HepG2 (cell line): ENCODE measurements at regions not wholly inside any gene's neighbourhood (a gene's known extent, or its start where the extent isn't known, plus 50 kb on each side); places are given as distances from the start of the nearest gene placed in this dataset.

Source experiments
- CBX5 ChIP-seq: sonication (generic); formaldehyde crosslinking; IDR thresholded peaks from 2 replicates; pipeline ENCODE4 v1.4.0; 2020; ENCODE audit warnings: missing genetic modification reagents, borderline replicate concordance
- CCAR2 ChIP-seq: fragments of 200-400 bp; formaldehyde crosslinking; optimal IDR thresholded peaks from 2 replicates; pipeline ENCODE3; 2018; ENCODE audit warnings: low read depth, mild to moderate bottlenecking, low read length, moderate library complexity
- CREBL2 ChIP-seq: sonication (generic); formaldehyde crosslinking; IDR thresholded peaks from 2 replicates; pipeline ENCODE4 v1.8.1; 2023; ENCODE audit warnings: missing genetic modification reagents, mild to moderate bottlenecking, borderline replicate concordance
- FOXJ3 ChIP-seq: sonication (generic); formaldehyde crosslinking; IDR thresholded peaks from 2 replicates; pipeline ENCODE4 v1.4.0; 2020; ENCODE audit warnings: missing genetic modification reagents, mild to moderate bottlenecking, borderline replicate concordance
- FOXP1 ChIP-seq, 2 experiments: fragments of 450-650 bp in 1 of 2; IDR thresholded peaks; 2 replicates each; pipeline ENCODE4 v1.6.1; 2017 to 2018; ENCODE audit warnings: antibody characterized with exemption in 1 of 2
- FOXP4 ChIP-seq: sonication (generic); formaldehyde crosslinking; IDR thresholded peaks from 2 replicates; pipeline ENCODE4 v1.4.0; 2020; ENCODE audit warnings: missing genetic modification reagents
- HCFC1 ChIP-seq: fragments of 150-350 bp; IDR thresholded peaks from 2 replicates; pipeline ENCODE4 v1.6.1; 2014; ENCODE audit warnings: low read depth, low read length
- HDAC1 ChIP-seq: sonication (generic); formaldehyde crosslinking; IDR thresholded peaks from 2 replicates; pipeline ENCODE4 v1.5.1; 2020; ENCODE audit warnings: mild to moderate bottlenecking, missing genetic modification reagents
- HNF4A ChIP-seq: sonication (generic); formaldehyde crosslinking; IDR thresholded peaks from 2 replicates; pipeline ENCODE4 v1.4.0; 2020; ENCODE audit warnings: missing genetic modification reagents
- HOXA9 ChIP-seq: sonication (generic); formaldehyde crosslinking; IDR thresholded peaks from 2 replicates; pipeline ENCODE4 v1.8.1; 2022; ENCODE audit warnings: missing genetic modification reagents, mild to moderate bottlenecking, moderate library complexity, borderline replicate concordance
- KDM4B ChIP-seq: sonication (generic); formaldehyde crosslinking; IDR thresholded peaks from 2 replicates; pipeline ENCODE4 v1.4.0; 2020; ENCODE audit warnings: missing genetic modification reagents
- NCOA2 ChIP-seq: sonication (generic); formaldehyde crosslinking; IDR thresholded peaks from 2 replicates; pipeline ENCODE4 v1.8.0; 2022; ENCODE audit warnings: inconsistent platforms
- NKX3-1 ChIP-seq: sonication (generic); formaldehyde crosslinking; IDR thresholded peaks from 2 replicates; pipeline ENCODE4 v1.5.0; 2020; ENCODE audit warnings: missing genetic modification reagents
- NR2F1 ChIP-seq, 2 experiments: fragments of 450-650 bp in 1 of 2; formaldehyde crosslinking in 1 of 2; IDR thresholded peaks; 2 replicates each; pipeline versions ENCODE4 v1.5.0 to v1.6.1; 2016 to 2020; ENCODE audit warnings: mild to moderate bottlenecking in 1 of 2, missing compliant biosample characterization in 1 of 2, missing genetic modification reagents in 1 of 2, moderate library complexity in 1 of 2
- PBX3 ChIP-seq: sonication (generic); formaldehyde crosslinking; IDR thresholded peaks from 2 replicates; pipeline ENCODE4 v1.8.1; 2023; ENCODE audit warnings: missing genetic modification reagents, inconsistent platforms, borderline replicate concordance
- PHF20 ChIP-seq: sonication (generic); formaldehyde crosslinking; IDR thresholded peaks from 2 replicates; pipeline ENCODE4 v1.5.0; 2020; ENCODE audit warnings: mild to moderate bottlenecking, missing genetic modification reagents
- PRMT3 ChIP-seq: sonication (generic); formaldehyde crosslinking; IDR thresholded peaks from 2 replicates; pipeline ENCODE4 v1.8.1; 2022; ENCODE audit warnings: low read depth, mild to moderate bottlenecking, moderate library complexity, missing genetic modification reagents, borderline replicate concordance
- SKI ChIP-seq: fragments of 450-650 bp; IDR thresholded peaks from one replicate; pipeline ENCODE4 v1.6.1; 2018; ENCODE audit warnings: mild to moderate bottlenecking; ENCODE audit not compliant: partially characterized antibody
- SMAD9 ChIP-seq: sonication (generic); formaldehyde crosslinking; IDR thresholded peaks from 2 replicates; pipeline ENCODE4 v1.5.1; 2020; ENCODE audit warnings: mild to moderate bottlenecking, missing genetic modification reagents
- SRF ChIP-seq: IDR thresholded peaks from 2 replicates; pipeline ENCODE4 v1.6.1; 2011; ENCODE audit warnings: mild to moderate bottlenecking, low read depth, low read length, moderate library complexity
- ZNF143 ChIP-seq: sonication (generic); formaldehyde crosslinking; IDR thresholded peaks from 2 replicates; pipeline ENCODE4 v1.4.0; 2020; ENCODE audit warnings: missing genetic modification reagents
- ZNF747 ChIP-seq: sonication (generic); formaldehyde crosslinking; IDR thresholded peaks from 2 replicates; pipeline ENCODE4 v1.8.1; 2023; ENCODE audit warnings: missing genetic modification reagents, mild to moderate bottlenecking, borderline replicate concordance
- TF ChIP-seq, protein P1 (sequence below): sonication (generic); formaldehyde crosslinking; IDR thresholded peaks from 2 replicates; pipeline ENCODE4 v1.5.0; 2020; ENCODE audit warnings: missing genetic modification reagents
- TF ChIP-seq, protein P2 (sequence below): sonication (generic); formaldehyde crosslinking; IDR thresholded peaks from 2 replicates; pipeline ENCODE4 v1.4.0; 2020; ENCODE audit warnings: missing genetic modification reagents
- TF ChIP-seq, protein P3 (sequence below): sonication (generic); formaldehyde crosslinking; IDR thresholded peaks from 2 replicates; pipeline ENCODE4 v1.4.0; 2020; ENCODE audit warnings: mild to moderate bottlenecking, missing genetic modification reagents

GRCh38 chr6:1178590-1178989 lies 133.3 kb upstream of the FOXQ1 start (continued):
- TF ChIP-seq FOXP4 (peak; percentile 40; the same call in 1 of the 2 replicates), SMAD9 (CRISPR knock-in tag) (no peak), PBX3 (no peak), CCAR2 (no peak), HCFC1 (no peak), NKX3-1 (CRISPR knock-in tag) (no peak), HDAC1 (CRISPR knock-in tag) (no peak), NR2F1 (CRISPR knock-in tag; IDR thresholded peaks at IDR 0.05) (no peak), HNF4A (CRISPR knock-in tag) (peak; percentile 70), PRMT3 (CRISPR knock-in tag) (no peak), FOXP1 (IDR thresholded peaks at IDR 0.05) (no peak), FOXP1 (CRISPR knock-in tag; IDR thresholded peaks at IDR 0.05) (no peak), FOXJ3 (no peak), CBX5 (CRISPR knock-in tag) (peak; percentile 50; the same call in 1 of the 2 replicates), ZNF747 (CRISPR knock-in tag) (0 out of 2 replicates have a peak, but pooled peaks have one; percentile 29), NCOA2 (CRISPR knock-in tag) (no peak), PHF20 (no peak), SKI (peak; percentile 24), HOXA9 (CRISPR knock-in tag) (no peak), ZNF143 (no peak), SRF (no peak), KDM4B (CRISPR knock-in tag) (no peak), CREBL2 (CRISPR knock-in tag) (no peak)
- TF ChIP-seq, protein P1, sequence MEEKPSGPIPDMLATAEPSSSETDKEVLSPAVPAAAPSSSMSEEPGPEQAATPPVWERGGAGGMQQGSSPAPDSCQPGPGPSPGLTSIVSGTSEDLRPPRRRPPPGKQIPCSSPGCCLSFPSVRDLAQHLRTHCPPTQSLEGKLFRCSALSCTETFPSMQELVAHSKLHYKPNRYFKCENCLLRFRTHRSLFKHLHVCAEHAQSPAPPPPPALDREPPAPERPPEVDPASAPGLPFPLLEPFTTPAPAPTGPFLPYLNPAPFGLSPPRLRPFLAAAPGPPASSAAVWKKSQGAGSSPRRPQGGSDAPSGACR (CRISPR knock-in tag): 0 out of 2 replicates have a peak, but pooled peaks have one; percentile 64
- TF ChIP-seq, protein P2, sequence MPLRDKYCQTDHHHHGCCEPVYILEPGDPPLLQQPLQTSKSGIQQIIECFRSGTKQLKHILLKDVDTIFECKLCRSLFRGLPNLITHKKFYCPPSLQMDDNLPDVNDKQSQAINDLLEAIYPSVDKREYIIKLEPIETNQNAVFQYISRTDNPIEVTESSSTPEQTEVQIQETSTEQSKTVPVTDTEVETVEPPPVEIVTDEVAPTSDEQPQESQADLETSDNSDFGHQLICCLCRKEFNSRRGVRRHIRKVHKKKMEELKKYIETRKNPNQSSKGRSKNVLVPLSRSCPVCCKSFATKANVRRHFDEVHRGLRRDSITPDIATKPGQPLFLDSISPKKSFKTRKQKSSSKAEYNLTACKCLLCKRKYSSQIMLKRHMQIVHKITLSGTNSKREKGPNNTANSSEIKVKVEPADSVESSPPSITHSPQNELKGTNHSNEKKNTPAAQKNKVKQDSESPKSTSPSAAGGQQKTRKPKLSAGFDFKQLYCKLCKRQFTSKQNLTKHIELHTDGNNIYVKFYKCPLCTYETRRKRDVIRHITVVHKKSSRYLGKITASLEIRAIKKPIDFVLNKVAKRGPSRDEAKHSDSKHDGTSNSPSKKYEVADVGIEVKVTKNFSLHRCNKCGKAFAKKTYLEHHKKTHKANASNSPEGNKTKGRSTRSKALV (CRISPR knock-in tag): no peak
- TF ChIP-seq, protein P3, sequence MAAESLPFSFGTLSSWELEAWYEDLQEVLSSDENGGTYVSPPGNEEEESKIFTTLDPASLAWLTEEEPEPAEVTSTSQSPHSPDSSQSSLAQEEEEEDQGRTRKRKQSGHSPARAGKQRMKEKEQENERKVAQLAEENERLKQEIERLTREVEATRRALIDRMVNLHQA (CRISPR knock-in tag): no peak
